ENCODE measurements at regions not wholly inside any gene's neighbourhood (a gene's known extent, or its start where the extent isn't known, plus 50 kb on each side); places are given as distances from the start of the nearest gene placed in this dataset.

DNA sequence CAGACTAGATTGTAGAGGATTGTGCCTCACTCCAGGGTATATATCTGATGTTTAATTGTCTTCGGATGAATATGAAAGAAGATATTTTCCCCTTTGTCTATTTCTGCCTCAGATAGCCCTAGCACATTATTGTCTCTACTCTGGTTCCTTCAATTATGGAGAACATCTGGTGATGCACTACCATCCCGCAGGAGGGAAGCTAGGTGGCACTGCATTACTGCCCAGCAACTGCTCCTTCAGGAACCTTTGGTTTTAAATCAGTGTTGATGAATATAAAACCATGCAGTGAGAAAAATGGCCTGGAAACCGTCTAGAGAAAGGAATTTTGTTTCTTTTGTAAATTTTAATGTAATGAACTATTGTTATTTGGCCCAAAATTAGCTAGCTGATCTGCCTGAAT, 68.5 kb downstream of the GPR88 start:
- TF ChIP-seq, protein P1, sequence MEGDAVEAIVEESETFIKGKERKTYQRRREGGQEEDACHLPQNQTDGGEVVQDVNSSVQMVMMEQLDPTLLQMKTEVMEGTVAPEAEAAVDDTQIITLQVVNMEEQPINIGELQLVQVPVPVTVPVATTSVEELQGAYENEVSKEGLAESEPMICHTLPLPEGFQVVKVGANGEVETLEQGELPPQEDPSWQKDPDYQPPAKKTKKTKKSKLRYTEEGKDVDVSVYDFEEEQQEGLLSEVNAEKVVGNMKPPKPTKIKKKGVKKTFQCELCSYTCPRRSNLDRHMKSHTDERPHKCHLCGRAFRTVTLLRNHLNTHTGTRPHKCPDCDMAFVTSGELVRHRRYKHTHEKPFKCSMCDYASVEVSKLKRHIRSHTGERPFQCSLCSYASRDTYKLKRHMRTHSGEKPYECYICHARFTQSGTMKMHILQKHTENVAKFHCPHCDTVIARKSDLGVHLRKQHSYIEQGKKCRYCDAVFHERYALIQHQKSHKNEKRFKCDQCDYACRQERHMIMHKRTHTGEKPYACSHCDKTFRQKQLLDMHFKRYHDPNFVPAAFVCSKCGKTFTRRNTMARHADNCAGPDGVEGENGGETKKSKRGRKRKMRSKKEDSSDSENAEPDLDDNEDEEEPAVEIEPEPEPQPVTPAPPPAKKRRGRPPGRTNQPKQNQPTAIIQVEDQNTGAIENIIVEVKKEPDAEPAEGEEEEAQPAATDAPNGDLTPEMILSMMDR (IDR thresholded peaks at IDR 0.05; ENCODE audit: low read depth, low read length, poor library complexity, severe bottlenecking), result peak; percentile 24
- no peak for TF ChIP-seq EZH2phosphoT487 (IDR thresholded peaks at IDR 0.05; ENCODE audit: borderline replicate concordance, low read length)
